Upper lobe of left lung (tissue), 4 donors: ENCODE measurements at regions not wholly inside any gene's neighbourhood (a gene's known extent, or its start where the extent isn't known, plus 50 kb on each side); places are given as distances from the start of the nearest gene placed in this dataset.

Experiments used
- POLR2A ChIP-seq, 4 donors: fragments of 450-650 bp; IDR thresholded peaks; one replicate each; pipeline ENCODE4 v1.5.1; 2016 to 2017; ENCODE audit warnings: antibody characterized with exemption in 4 of 4, mild to moderate bottlenecking in 2 of 4
- POLR2AphosphoS5 ChIP-seq, 2 donors: sonication (generic); formaldehyde crosslinking; IDR thresholded peaks; one replicate each; pipeline ENCODE4 v1.5.1; 2017; ENCODE audit warnings: antibody characterized with exemption in 2 of 2

GRCh38 chr5:98227489-98227888, 546.0 kb upstream of the RGMB start:
- TF ChIP-seq POLR2AphosphoS5 (IDR thresholded peaks at IDR 0.05): no peak
- no peak for TF ChIP-seq POLR2A (IDR thresholded peaks at IDR 0.05)
